Keratinocyte (primary cell): ENCODE measurements at regions not wholly inside any gene's neighbourhood (a gene's known extent, or its start where the extent isn't known, plus 50 kb on each side); places are given as distances from the start of the nearest gene placed in this dataset.

Source experiments
- DNase-seq: peaks from one replicate; pipeline ENCODE4 v3.0.0-alpha.2; 2011; ENCODE audit warnings: low read depth, missing footprints, low spot score
- FAIRE-seq: peaks from 2 replicates; lab custom pipeline; 2011; peaks lifted over from hg19 to GRCh38; lab: Jason Lieb, UNC
- H2AFZ ChIP-seq: 2 replicates; pipeline ENCODE4 v1.6.0; 2012; ENCODE audit warnings: low read length, control low read depth, inconsistent platforms; ENCODE audit not compliant: control insufficient read depth
- H3K27ac ChIP-seq: 2 replicates; pipeline ENCODE4 v1.5.1; 2011; ENCODE audit warnings: low read length; ENCODE audit not compliant: control insufficient read depth, insufficient read depth
- H3K27me3 ChIP-seq: 3 replicates; pipeline ENCODE4 v1.6.0; 2011; ENCODE audit warnings: low read length; ENCODE audit not compliant: control insufficient read depth, insufficient read depth; ENCODE audit errors: extremely low read depth
- H3K36me3 ChIP-seq, 2 experiments: 2 replicates in 1 of 2; 3 replicates in 1 of 2; pipeline ENCODE4 v1.5.1; 2011; ENCODE audit warnings: low read length in 2 of 2, mild to moderate bottlenecking in 1 of 2; ENCODE audit not compliant: control insufficient read depth in 2 of 2, insufficient read depth in 2 of 2; ENCODE audit errors: extremely low read depth in 1 of 2
- H3K4me1 ChIP-seq: 3 replicates; pipeline ENCODE4 v1.5.1; 2011; ENCODE audit warnings: low read length; ENCODE audit not compliant: control insufficient read depth, insufficient read depth; ENCODE audit errors: extremely low read depth
- H3K4me2 ChIP-seq: 3 replicates; pipeline ENCODE4 v1.6.0; 2011; ENCODE audit warnings: low read depth, low read length; ENCODE audit not compliant: control insufficient read depth, insufficient read depth; ENCODE audit errors: extremely low read depth
- H3K4me3 ChIP-seq, 3 experiments: fragments of 200-600 bp in 1 of 3; sonication (generic) in 1 of 3; 2 replicates in 2 of 3; 3 replicates in 1 of 3; pipeline ENCODE4 v1.5.1; 2011 to 2016; ENCODE audit warnings: low read length in 3 of 3, mild to moderate bottlenecking in 3 of 3, control low read depth in 2 of 3, inconsistent platforms in 1 of 3, low read depth in 1 of 3, mixed read lengths in 1 of 3, mixed run types in 1 of 3, moderate library complexity in 1 of 3; ENCODE audit not compliant: control insufficient read depth in 2 of 3, insufficient read depth in 2 of 3; ENCODE audit errors: extremely low read depth in 1 of 3
- H3K79me2 ChIP-seq: 2 replicates; pipeline ENCODE4 v1.6.0; 2012; ENCODE audit warnings: low read length; ENCODE audit not compliant: control insufficient read depth, insufficient read depth
- H3K9ac ChIP-seq: 3 replicates; pipeline ENCODE4 v1.6.0; 2011; ENCODE audit warnings: low read length; ENCODE audit not compliant: control insufficient read depth, insufficient read depth; ENCODE audit errors: extremely low read depth
- H3K9me1 ChIP-seq: 3 replicates; pipeline ENCODE4 v1.6.0; 2011; ENCODE audit warnings: low read length; ENCODE audit not compliant: control insufficient read depth, insufficient read depth; ENCODE audit errors: extremely low read depth
- H3K9me3 ChIP-seq: 2 replicates; pipeline ENCODE4 v1.5.1; 2012; ENCODE audit warnings: low read depth, low read length; ENCODE audit not compliant: control insufficient read depth
- H4K20me1 ChIP-seq: 3 replicates; pipeline ENCODE4 v1.6.0; 2011; ENCODE audit warnings: low read length; ENCODE audit not compliant: control insufficient read depth, insufficient read depth; ENCODE audit errors: extremely low read depth
- CTCF ChIP-seq, 3 experiments: IDR thresholded peaks in 1 of 3; conservative IDR thresholded peaks in 1 of 3; optimal IDR thresholded peaks in 1 of 3; 2 replicates in 2 of 3; 3 replicates in 1 of 3; pipeline versions ENCODE3 to v1.5.1; 2011; ENCODE audit warnings: low read length in 3 of 3, mild to moderate bottlenecking in 3 of 3, moderate library complexity in 2 of 3, control low read depth in 1 of 3, inconsistent platforms in 1 of 3; ENCODE audit not compliant: insufficient read depth in 2 of 3; ENCODE audit errors: extremely low read depth in 1 of 3
- EZH2 ChIP-seq: IDR thresholded peaks from one replicate; pipeline ENCODE4 v1.6.1; 2012; ENCODE audit warnings: inconsistent platforms, mild to moderate bottlenecking, low read length, moderate library complexity
- dilution Hi-C: fragments of 300-500 bp; cut with MboI; formaldehyde crosslinking; loops from one replicate; pipeline ENCODE4 v1.7.0; 2020; ENCODE audit warnings: low sequenced_read_pairs; ENCODE audit not compliant: extremely low pct_ligation_motif_present

- Histone ChIP-seq H4K20me1 (no peaks in the 10 kb centered on the region), H3K9me3 (no peaks in the 10 kb centered on the region), H3K27ac (no peak overlapping the region), H3K9ac (no peak overlapping the region), H3K4me2 (no peak overlapping the region), H3K9me1 (no peaks in the 10 kb centered on the region), H3K79me2 (no peaks in the 10 kb centered on the region), H3K4me1 (no peaks in the 10 kb centered on the region), H2AFZ (no peak overlapping the region), H3K4me3 (no peak overlapping the region), H3K36me3 (no peaks in the 10 kb centered on the region), H3K27me3 (no peaks in the 10 kb centered on the region)
- no peak for FAIRE-seq
- dilution Hi-C loops, result no loop called here
- no peak for DNase-seq
- TF ChIP-seq CTCF (optimal IDR thresholded peaks at IDR 0.05 in 1 of 3, IDR thresholded peaks at IDR 0.05 in 1 of 3, conservative IDR thresholded peaks at IDR 0.05 in 1 of 3; ENCODE audit: extremely low read depth in 1 of 3, insufficient read depth in 2 of 3, low read length in 3 of 3), result no peak
- no peak for TF ChIP-seq EZH2
These were observed 67.7 kb downstream of the RRM2 start for GRCh38 chr2:10190255-10190654.

DNA sequence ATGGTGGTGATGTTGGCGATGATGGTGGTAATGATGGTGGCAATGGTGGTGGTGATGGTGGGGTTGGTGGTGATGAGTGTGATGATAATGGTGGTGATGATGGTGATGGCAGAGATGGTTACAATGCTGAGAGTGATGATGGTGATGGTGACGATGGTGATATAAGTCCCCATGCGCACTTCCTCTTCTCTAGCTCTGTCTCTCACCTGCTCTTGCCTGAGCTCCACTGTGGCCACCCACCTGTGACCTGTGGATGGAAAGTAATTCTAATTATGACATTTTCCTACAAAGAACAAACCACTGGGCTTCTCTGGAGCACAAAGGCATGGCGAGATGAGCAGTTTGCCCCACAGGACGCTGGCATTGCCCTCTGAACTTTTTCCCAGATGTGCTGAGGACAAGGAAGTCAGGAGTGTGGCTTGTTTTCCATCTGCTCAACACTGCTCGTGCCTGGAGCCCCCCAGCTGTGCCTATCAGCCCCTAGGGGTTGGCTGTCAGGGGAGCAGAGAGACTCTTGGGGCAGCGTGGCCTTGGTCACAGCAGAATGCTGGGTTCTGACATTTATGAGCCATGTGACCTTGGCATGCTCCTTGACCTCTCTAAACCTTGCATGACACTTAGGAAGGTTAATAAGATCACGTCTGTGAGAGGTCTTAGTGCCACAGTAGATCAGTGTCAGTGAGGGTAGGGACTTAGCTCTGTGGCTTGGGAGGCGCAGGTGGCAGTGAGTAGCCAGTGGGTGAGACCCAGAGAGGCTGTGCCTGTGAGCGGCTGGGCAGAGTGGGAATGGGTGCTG is 68.4 kb downstream of the RRM2 start:
- Histone ChIP-seq H3K27ac (no peak overlapping the region), H3K79me2 (no peaks in the 10 kb centered on the region), H3K9me3 (no peaks in the 10 kb centered on the region), H3K4me1 (no peaks in the 10 kb centered on the region), H4K20me1 (no peaks in the 10 kb centered on the region), H3K36me3 (no peaks in the 10 kb centered on the region), H3K4me3 (no peak overlapping the region), H2AFZ (no peak overlapping the region), H3K9ac (no peak overlapping the region), H3K9me1 (no peaks in the 10 kb centered on the region), H3K4me2 (no peak overlapping the region), H3K27me3 (no peaks in the 10 kb centered on the region)
- dilution Hi-C loops, result no loop called here
- DNase-seq, result no peak
- no peak for FAIRE-seq
- TF ChIP-seq EZH2 (no peak), CTCF (optimal IDR thresholded peaks at IDR 0.05 in 1 of 3, IDR thresholded peaks at IDR 0.05 in 1 of 3, conservative IDR thresholded peaks at IDR 0.05 in 1 of 3; ENCODE audit: extremely low read depth in 1 of 3, insufficient read depth in 2 of 3, low read length in 3 of 3) (no peak)
